GM21423 (cell line): ENCODE measurements at regions not wholly inside any gene's neighbourhood (a gene's known extent, or its start where the extent isn't known, plus 50 kb on each side); places are given as distances from the start of the nearest gene placed in this dataset.
"Not testable (repeated sequence)": the region's sequence is repeated elsewhere in the genome, so short reads cannot be mapped to it uniquely, and the experiment has no call there.

Experiments
- ATAC-seq: cut with Tn5 transposase; IDR thresholded peaks from one replicate; pipeline ENCODE4 v1.9.1; 2021; ENCODE audit warnings: mild to moderate bottlenecking, moderate library complexity; ENCODE audit not compliant: unreplicated experiment

DNA sequence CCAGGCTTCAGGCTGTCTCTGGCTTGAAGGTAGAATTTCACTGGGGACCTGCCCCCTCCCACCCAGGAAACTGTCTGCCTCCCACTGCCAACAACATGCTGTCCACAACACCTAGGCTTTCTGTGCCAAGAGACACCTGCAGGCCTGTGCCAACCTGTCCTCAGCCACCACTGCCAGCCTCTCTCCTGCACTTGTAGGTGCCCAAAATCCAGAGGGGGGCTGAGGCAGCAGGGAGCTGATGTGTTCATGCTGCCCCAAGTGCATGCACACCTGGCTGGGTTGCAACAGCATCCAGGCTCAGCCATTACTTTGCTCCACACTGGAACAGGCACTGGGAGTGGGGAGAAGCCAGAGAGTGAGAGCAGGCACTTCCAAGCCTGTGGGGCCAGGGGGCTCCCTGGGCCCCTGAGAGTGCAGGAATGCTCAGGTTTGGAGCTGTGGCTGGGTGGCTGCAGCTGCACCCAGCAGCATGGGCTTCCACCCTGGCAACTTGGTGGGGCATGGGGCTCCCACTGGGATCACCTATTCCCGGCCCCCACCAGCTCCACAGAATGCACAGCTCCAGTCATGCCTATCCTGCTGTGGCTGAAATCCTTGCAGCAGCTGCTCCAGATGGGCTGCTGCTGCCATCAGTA is 218.1 kb upstream of the OBI1 start:
- no peak for ATAC-seq

DNA sequence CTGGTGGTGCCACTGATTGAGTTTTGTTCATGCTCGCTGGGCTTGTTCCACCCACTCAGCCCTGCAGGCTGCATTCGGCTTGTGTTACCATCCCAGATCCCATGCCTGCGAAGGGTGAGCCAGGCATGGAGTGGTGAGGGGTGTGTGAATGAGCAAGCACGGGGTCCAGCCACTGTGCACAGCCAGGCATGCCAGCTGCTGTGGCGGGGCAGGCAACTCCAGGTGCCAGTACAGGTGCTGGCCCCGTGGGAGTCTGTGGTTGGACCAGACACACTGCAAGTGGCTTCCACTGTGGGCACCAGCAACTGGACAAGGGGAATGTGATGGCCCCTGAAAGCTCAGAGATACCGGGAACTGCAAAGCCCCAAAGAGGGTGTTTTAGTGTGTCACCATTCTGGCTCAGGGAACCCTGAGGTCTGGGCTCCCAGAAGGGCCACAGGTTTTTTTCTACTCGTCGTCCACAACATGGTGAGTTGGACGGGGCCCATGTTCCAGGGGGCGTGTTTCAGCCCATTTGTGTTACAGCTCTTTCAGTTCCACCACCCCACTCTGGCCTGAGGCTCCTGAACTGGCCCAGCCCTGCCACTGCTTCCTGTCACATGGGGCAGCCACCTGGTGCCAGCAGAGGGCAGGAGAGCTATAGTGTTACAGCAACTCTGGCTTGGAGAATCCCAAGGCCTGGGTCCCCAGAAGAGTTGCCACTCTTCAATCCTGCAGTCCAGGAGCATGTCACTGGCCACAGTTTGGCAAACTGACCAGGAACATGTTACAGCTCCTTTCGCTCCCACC is 217.0 kb upstream of the OBI1 start:
- ATAC-seq: peak; percentile 56

DNA sequence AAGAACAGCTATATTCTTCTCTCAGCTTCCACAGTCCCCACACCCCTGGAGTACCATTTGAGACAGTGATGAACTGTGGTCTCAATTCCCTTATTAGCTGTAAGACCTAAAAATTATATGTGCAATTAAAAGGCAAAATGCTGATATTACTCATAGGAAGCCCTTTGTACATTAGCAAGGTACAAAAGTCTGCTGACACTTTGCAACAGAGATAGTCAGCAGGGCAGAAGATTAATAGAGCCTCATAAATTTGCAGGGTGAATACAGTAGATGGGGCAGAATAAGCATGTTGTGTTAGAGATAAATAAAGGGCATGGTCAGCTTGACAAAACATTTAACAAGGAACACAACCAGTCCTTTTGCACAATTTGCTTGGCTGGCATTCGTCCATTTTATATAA is 210.0 kb upstream of the OBI1 start:
- no peak for ATAC-seq

DNA sequence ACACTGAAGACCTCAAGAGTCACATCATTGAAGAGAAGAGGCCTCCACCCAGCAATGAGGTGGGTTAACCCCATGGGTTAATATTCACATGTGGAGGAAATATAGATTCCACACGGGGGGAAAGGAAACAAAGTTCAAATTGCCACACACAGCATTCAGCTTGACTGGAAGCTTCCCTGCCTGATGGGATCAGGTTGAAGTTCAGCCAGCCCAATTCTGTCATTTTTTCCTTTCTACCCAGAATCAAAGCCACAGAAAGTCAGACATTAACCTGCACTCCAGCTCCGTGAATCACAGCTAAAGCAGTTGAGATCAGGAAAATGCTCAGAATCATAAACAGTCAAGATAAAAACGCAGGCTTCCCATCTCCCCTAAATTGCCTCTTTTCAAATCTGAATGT is 208.7 kb upstream of the OBI1 start:
- ATAC-seq: no peak

DNA sequence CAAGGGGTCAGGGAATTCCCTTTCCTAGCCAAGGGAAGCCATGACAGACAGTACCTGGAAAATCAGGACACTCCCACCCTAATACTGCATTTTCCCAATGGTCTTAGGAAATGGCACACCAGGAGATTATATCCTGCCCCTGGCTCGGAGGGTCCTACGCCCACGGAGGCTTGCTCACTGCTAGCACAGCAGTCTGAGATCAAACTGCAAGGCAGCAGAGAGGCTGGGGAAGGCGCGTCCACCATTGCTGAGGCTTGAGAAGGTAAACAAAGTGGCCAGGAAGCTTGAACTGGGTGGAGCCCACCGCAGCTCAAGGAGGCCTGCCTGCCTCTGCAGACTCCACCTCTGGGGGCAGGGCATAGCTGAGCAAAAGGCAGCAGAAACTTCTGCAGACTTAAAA is 207.1 kb upstream of the OBI1 start:
- not testable (repeated sequence) for ATAC-seq

DNA sequence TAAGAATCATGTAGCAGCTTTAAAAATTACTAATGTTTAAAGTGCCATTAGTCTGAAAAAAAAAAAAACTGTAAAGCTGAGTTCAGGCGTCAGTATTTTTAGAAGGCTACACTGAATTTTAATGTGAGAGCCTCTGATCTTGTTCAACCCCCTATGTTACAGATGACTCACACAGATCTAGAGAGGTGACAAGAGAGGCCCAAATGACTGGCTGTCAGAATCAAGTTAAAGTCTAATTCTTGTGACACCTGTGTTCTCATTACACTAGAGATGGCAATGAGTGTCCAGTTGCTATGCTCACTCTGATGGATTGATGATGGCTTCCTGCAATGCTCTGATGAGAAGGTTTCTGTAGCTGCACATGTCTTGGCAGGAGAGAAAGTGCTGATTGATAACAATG is 203.5 kb upstream of the OBI1 start:
- ATAC-seq: no peak

DNA sequence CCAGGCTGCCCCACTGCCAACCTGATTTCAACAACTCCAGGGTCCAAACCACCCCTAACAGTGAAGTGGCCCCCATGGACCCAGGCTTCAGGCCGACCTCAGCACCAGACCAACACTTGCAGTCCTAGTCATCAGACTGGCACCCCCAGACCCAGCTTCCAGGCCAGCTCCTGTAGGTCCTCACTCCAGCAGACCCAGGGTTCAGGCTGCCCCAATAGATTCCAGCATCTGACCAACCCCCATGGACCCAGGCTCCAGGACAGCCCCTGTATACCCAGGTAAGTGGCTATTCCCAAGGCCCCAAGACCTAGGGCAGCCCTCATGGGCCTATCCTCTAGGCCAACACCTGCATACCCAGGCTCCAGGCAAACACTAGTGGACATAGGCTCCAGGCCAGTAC is 193.8 kb upstream of the OBI1 start:
- ATAC-seq: no peak

DNA sequence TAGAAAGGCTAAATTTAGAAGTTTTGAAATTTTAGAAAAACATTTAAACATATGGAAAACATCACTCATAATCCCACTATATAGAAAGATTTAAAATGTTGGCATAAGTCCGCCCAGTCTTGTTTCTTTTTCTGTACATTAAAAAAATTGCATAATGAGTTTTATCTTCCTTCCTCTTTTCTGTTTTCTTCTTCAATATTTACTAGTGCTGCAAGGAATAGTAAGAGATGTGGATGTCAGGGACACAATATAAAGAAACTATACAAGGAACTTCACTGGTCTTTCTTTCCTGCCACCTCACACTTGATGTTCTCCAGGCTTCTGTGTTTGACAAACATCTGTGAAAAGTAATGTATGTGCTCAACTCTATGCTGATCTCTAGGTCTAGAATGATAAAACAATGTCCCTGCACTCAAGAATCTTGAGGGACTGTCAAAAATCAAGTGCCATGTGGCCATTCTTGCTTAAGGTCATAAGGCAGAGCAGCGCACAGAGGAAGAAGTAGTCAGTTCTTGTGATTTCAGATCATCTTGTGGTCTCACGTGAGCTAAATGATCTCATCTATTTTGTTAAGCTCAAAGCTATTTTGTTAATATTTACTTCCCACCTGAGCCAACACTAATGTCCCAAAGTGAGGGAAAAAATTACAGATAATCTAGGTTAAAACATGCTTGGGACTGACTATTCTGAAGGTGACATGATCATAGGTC is 186.9 kb upstream of the OBI1 start:
- ATAC-seq: no peak

DNA sequence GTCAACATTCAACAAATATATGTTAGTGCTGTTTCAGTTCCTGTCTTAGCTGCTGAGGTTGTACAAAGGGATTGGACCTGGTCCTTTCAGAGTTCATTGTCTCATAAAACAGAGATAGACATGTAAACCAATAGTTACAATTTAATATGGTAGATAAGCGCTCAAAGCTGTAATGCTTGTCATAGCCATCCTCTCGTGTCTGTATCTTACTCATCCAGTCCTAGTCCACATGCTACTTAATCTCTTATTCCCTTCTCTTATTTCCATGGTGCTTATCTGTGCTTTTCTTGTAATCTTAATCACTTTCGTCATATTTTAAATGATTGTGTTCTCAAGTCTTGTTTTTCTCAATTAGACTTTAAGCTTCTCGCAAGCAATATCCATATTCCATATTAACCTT is 185.2 kb upstream of the OBI1 start:
- no peak for ATAC-seq

DNA sequence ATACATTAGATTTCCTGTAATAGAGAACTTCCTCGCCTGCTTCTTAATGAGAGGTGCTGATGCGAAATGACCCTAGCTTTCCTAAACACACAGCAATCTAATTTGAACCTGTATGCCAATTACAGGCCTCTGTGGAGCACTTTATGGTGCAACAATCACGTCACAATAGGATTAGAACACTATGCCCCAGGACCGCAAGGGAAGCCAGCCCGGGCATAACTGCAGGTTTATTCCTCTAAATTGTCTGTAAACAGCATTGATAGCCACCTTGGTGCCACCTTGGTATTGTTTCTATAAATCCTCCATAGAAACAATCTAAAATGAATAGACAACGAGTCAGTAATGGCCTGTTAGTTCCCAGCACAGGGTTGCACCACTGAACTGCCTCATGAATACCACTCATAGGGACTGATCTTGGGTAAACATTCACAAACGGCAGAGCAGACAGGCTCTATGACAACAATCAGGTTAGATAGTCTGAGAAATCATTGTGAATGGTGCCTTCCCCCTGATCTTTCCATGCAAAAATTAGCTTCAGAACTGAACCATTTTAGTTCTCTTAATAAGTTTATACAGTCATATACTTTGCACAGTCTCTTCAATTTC is 182.5 kb upstream of the OBI1 start:
- ATAC-seq: no peak

DNA sequence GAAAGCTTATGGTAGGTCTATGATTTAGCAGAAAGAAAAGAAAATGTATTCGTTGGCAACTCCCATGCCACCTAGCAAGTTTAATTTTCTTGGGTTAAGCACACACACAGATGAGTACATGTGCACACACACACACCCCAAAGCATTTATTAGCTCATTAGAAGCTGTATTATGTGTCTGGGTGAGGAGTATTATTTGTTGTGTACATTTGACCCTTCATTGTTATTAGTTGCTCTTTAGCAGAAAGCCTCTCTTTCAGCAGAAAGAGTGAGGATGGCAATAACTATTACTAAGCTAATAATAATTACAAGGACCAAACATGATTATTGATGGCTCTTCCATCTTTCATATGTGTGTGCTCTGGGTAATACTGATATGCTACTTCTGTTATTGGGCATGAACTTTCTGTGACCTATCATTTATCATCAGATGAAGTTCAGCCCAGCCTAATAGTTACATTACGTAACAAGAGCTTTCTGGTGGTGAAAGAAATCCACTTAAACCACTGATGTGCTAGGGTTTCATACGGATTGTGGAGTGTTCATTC is 177.4 kb upstream of the OBI1 start:
- ATAC-seq: no peak

DNA sequence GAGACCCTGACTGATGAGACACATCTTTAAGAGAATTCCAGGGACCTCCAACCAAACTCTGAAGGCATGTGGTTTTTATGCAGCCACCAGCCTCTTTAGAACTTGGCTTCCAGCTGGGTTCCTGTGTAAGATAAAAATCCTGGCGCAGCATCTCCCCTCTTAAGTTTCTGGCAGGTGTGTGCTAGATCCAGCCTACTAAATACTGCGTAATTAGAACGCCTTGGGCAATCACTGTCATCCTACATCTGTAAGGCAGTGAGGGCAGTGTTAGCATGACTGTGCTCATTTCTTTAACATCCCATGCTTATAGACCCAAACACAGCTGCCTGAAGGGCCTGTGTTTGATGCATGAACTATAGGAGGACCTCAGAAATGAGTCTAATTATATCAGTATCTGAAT is 173.5 kb upstream of the OBI1 start:
- ATAC-seq: no peak

DNA sequence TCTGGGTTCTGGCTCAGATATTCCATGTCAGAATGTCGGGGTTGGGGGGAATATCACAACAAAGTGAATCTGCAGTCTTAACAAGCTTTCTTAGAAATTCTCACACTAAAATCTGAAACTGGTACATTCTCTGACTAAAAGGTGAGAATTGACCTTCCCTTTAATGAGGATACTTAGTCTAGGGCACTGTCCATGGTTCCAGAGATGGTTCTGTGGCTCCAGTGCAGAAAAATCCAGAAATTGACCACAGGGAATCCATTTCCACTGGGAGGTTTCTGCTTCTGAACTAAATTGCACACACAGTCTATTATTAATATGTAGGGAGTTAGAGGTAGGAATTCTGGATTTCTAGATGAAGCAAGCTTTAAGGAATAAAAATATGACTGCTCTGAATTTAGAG is 171.6 kb upstream of the OBI1 start:
- no peak for ATAC-seq

DNA sequence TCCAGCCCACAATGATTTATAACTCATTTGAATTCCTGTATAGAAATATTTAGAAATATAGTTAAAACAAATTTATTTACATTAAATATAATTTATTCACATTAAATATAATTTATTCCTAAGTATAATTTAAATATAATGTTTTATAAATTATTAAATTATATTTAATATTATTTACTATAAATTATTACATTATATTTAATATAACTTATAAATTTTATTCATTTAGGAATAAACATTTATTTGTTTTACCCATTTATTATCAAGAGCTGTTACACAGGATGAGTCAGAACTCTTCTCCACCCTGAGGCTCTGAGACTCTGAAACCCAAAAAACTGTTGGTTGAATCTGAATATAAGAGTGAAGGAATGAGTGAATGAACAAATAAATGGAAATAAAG is 170.9 kb upstream of the OBI1 start:
- no peak for ATAC-seq

DNA sequence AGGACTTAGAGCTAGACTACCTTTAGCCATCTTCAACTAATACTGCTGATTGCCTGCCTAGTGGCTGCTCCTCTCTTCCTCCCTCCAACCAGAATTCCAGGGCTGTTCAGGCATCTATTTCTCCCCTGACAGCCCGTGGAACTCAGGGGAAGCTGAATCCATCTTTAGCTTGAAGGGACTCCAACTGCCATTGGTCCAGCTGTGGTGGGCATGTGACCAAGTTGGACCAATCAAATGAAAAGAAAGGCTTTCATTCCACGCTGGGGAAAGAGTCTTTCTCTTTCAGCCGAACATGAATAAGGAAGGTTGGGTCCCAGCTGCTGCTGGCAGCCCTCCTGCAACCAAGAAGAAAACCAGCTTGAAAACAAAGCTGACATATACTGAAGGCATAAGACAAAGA is 168.5 kb upstream of the OBI1 start:
- no peak for ATAC-seq

DNA sequence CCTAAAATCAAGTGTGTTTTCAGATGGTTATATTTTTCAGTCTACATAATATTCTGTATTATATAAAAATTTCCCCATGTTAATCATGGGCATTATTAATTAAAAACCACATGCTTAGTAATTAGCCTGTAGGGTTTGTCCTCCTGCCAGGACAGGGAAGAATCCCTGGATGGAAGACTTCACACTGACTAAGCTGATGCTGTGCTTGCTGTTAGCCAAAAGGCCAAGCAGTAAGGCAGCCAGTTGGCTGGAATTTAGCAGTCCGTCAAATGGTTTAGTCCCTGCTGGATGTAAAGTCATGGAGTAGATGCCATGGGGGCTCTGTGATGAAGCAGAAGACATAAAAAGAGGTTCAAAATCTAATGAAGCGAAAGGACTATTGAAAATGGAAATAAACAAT is 168.0 kb upstream of the OBI1 start:
- ATAC-seq: no peak

DNA sequence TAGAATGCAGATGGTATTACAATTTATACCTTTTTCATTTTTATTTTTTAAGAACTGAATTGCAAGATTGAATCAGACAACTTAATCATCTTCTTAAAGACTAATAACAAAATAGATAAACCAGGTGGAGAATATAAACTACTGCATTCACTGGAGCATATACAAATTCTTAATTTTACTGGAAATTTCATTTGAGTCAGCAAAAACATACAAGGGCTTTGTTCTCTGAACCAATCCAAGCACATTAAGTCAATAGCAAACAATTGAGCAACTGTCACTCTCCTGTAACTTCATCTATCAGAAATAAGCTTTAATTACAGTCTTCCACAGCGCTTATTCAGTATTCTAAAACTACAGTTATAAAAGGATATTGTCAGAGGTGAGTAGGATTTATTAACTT is 167.4 kb upstream of the OBI1 start:
- ATAC-seq: no peak

DNA sequence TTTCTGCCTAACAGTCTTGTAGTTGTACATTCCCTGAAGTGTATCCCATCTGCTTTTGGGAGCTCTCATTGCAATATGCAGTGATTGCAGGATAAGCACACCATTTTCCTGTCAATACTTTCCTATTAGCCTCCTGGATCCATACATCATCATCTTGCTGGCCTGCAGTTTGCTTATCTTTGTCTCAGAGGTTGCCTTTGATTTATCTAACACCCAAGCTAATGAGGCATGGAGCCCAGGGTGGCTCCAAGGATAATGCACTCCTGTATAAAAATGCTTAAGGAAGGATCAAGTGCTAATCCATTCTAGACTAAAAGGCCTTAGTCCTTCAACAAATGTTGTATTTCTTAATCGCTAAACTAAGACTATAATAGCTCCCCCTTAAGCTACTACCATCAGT is 161.6 kb upstream of the OBI1 start:
- no peak for ATAC-seq

DNA sequence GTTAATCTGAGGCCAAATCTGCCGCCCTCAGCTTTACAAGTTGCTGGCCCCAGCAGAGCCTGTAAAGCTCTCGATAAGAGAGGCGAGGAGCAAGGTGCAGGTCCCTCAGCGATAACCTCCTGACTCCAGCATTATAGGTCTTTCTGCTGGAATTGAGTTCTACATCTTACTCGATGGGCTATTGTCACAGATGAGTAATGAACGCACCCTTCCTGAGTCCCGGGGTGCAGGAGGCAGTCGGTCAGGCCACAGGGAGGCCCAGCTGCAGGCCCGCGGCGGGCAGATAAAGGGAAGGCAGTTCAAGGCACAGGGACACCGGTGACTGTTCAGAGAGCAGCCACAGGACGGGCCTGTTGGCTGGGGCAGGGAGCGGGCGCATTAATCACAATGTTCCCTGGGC is 157.6 kb upstream of the OBI1 start:
- ATAC-seq: no peak

DNA sequence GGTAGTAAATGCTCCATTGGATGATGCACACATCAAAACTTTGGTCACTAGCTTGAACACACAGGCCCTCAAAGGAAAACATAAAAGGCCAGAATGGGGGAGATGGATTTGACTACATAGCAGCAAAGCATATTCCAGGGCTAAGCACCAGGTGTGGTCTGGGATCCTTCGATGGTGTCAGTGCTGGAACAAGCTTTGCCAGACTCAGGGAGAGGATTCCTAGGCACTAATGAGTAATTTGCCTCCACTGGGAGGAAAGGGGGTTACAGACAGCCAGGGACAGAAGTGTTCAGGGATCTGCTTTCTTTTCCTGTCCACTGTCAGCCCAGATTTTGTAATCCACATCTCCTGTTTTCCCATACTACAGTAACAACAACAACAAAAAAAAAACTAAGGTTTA is 157.2 kb upstream of the OBI1 start:
- no peak for ATAC-seq

DNA sequence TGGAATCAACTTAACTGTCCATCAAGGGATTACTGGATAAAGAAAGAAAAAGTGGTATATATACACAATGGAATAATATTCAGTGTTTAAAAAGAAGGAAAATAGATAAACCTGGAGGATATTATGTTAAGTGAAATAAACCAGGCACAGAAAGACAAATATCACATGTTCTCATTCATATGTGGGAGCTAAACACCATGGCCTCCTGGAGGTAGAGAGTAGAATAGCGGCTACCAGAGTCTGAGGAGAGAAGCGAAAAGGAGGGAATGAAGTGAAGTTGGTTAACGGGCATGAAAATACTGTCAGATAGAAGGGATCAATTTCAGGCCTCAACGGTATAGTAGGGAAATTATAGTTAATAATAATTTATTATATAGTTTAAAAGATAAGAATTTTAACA is 147.5 kb upstream of the OBI1 start:
- ATAC-seq: no peak

DNA sequence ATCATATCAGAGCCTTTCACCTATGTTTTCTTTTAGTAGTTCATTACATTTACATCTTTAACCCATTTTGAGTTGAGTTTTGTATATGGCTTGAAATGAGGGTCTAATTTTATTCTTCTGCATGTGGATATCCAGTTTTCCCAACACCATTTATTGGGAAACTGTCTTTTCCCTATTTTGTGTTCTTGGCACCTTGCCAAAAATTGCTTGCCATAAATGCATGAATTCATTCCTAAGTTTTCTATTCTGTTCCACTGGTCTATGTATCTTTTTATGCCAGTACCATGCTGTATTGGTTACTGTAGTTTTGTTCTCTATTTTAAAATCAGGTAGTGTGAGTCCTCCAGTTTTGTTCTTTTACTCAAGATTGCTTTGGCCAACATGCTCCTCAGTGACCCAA is 144.0 kb upstream of the OBI1 start:
- no peak for ATAC-seq
